Endothelial cell of umbilical vein (primary cell): ENCODE measurements at regions not wholly inside any gene's neighbourhood (a gene's known extent, or its start where the extent isn't known, plus 50 kb on each side); places are given as distances from the start of the nearest gene placed in this dataset.

Source experiments
- BruUV-seq: library from RNA; stranded (reverse); fragments of 400-500 nt; replicated peaks from 2 replicates; lab custom pipeline; 2021; lab: Mats Ljungman, UMichigan
- CTCF ChIA-PET: fragments of 300-600, 350-600 bp; sonication (Branson Sonifier 250); formaldehyde crosslinking; loops from one replicate; lab custom pipeline; 2021; ENCODE audit warnings: antibody characterized with exemption, inconsistent platforms; lab: Charles Lee
- POLR2A ChIA-PET: fragments of 300-600, 350-600 bp; sonication (Branson Sonifier 250); formaldehyde crosslinking; loops from one replicate; lab custom pipeline; 2021; ENCODE audit warnings: antibody characterized with exemption, inconsistent platforms; lab: Charles Lee
- DNase-seq: peaks from one replicate; pipeline ENCODE4 v3.0.0-alpha.2; 2011; ENCODE audit warnings: low read depth, low spot score
- FAIRE-seq: peaks from 2 replicates; lab custom pipeline; 2011; peaks lifted over from hg19 to GRCh38; lab: Jason Lieb, UNC
- H2AFZ ChIP-seq: 2 replicates; pipeline ENCODE4 v1.6.0; 2012; ENCODE audit warnings: low read depth, low read length, control low read depth, inconsistent platforms
- H3K27ac ChIP-seq: 2 replicates; pipeline ENCODE4 v1.5.1; 2011; ENCODE audit warnings: low read depth, mild to moderate bottlenecking, control low read depth, low read length, moderate library complexity; ENCODE audit not compliant: insufficient read depth
- H3K27me3 ChIP-seq, 2 experiments: 2 replicates each; pipeline versions ENCODE4 v1.6.0 to v1.6.1; 2011; ENCODE audit warnings: low read length in 2 of 2, mixed read lengths in 1 of 2; ENCODE audit not compliant: control insufficient read depth in 2 of 2, insufficient read depth in 2 of 2
- H3K36me3 ChIP-seq, 2 experiments: 2 replicates in 1 of 2; 3 replicates in 1 of 2; pipeline ENCODE4 v1.5.1; 2011; ENCODE audit warnings: low read length in 2 of 2, mild to moderate bottlenecking in 1 of 2, moderate library complexity in 1 of 2; ENCODE audit not compliant: control insufficient read depth in 2 of 2, insufficient read depth in 2 of 2; ENCODE audit errors: extremely low read depth in 1 of 2
- H3K4me1 ChIP-seq: 3 replicates; pipeline ENCODE4 v1.5.1; 2011; ENCODE audit warnings: mild to moderate bottlenecking, low read length; ENCODE audit not compliant: control insufficient read depth, insufficient read depth; ENCODE audit errors: extremely low read depth
- H3K4me2 ChIP-seq: 2 replicates; pipeline ENCODE4 v1.6.1; 2011; ENCODE audit warnings: low read length, control low read depth, mixed read lengths; ENCODE audit not compliant: insufficient read depth
- H3K4me3 ChIP-seq, 3 experiments: fragments of 200-600 bp in 1 of 3; sonication (generic), shearing (Covaris generic) in 1 of 3; replicated peaks in 1 of 3; 2 replicates each; pipeline ENCODE4 v1.5.1; 2011 to 2016; ENCODE audit warnings: control low read depth in 3 of 3, low read length in 3 of 3, mild to moderate bottlenecking in 2 of 3, inconsistent platforms in 1 of 3, low read depth in 1 of 3, moderate library complexity in 1 of 3; ENCODE audit not compliant: insufficient read depth in 1 of 3
- H3K79me2 ChIP-seq: 2 replicates; pipeline ENCODE4 v1.6.0; 2012; ENCODE audit warnings: low read length, inconsistent platforms; ENCODE audit not compliant: control insufficient read depth, insufficient read depth
- H3K9ac ChIP-seq: replicated peaks from 2 replicates; pipeline ENCODE3; 2011; ENCODE audit warnings: low read length, control low read depth; ENCODE audit not compliant: insufficient read depth; ENCODE audit errors: extremely low read depth
- H3K9me1 ChIP-seq: replicated peaks from 3 replicates; pipeline ENCODE4 v1.6.0; 2011; ENCODE audit warnings: mild to moderate bottlenecking, low read length; ENCODE audit not compliant: control insufficient read depth, insufficient read depth; ENCODE audit errors: extremely low read depth
- H3K9me3 ChIP-seq: replicated peaks from 2 replicates; pipeline ENCODE4 v1.5.1; 2012; ENCODE audit warnings: low read length, inconsistent platforms; ENCODE audit not compliant: control insufficient read depth, insufficient read depth
- H4K20me1 ChIP-seq: replicated peaks from 2 replicates; pipeline ENCODE3; 2011; ENCODE audit warnings: mild to moderate bottlenecking, low read length; ENCODE audit not compliant: control insufficient read depth, insufficient read depth; ENCODE audit errors: extremely low read depth
- EZH2 ChIP-seq: IDR thresholded peaks from 2 replicates; pipeline ENCODE4 v1.6.1; 2012; ENCODE audit warnings: borderline replicate concordance, low read depth, mild to moderate bottlenecking, moderate library complexity, low read length, inconsistent platforms; ENCODE audit not compliant: severe bottlenecking
- FOS ChIP-seq: IDR thresholded peaks from 2 replicates; pipeline ENCODE4 v1.6.1; 2011; ENCODE audit warnings: mild to moderate bottlenecking, low read length, moderate library complexity, borderline replicate concordance; ENCODE audit not compliant: insufficient read depth
- GATA2 ChIP-seq: IDR thresholded peaks from 2 replicates; pipeline ENCODE4 v1.7.0; 2011; ENCODE audit warnings: low read depth, mild to moderate bottlenecking, moderate library complexity, mixed read lengths, low read length; ENCODE audit not compliant: insufficient read length, insufficient read depth
- JUN ChIP-seq: IDR thresholded peaks from 2 replicates; pipeline ENCODE4 v1.6.1; 2011; ENCODE audit warnings: borderline replicate concordance, low read depth; ENCODE audit not compliant: insufficient read length, insufficient read depth
- MYC ChIP-seq: IDR thresholded peaks from one replicate; pipeline ENCODE4 v1.6.1; 2011; ENCODE audit warnings: mild to moderate bottlenecking, low read depth, low read length
- POLR2A ChIP-seq: IDR thresholded peaks from 2 replicates; pipeline ENCODE4 v1.6.1; 2012; ENCODE audit warnings: low read depth, mild to moderate bottlenecking, control low read depth, low read length
- POLR2AphosphoS5 ChIP-seq: IDR thresholded peaks from 2 replicates; pipeline ENCODE4 v1.6.1; 2012; ENCODE audit warnings: low read depth, mild to moderate bottlenecking, control low read depth, low read length, moderate library complexity; ENCODE audit not compliant: insufficient read depth
- dilution Hi-C: fragments of 300-500 bp; cut with MboI; formaldehyde crosslinking; loops from one replicate; pipeline ENCODE4 v1.15.0; 2019; ENCODE audit warnings: low sequenced_read_pairs; ENCODE audit not compliant: extremely low pct_ligation_motif_present
- intact Hi-C: fragments of 100-400 bp; cut with micrococcal nuclease; formaldehyde crosslinking; loops from one replicate; pipeline ENCODE4 v1.10.0; 2022
- TF ChIP-seq, protein P1 (sequence below), 2 donors: IDR thresholded peaks; 1 replicate in 1 of 2; 2 replicates in 1 of 2; pipeline ENCODE4 v1.5.1; 2011; ENCODE audit warnings: low read length in 2 of 2, mild to moderate bottlenecking in 2 of 2, moderate library complexity in 2 of 2, control low read depth in 1 of 2, inconsistent platforms in 1 of 2, low read depth in 1 of 2; ENCODE audit not compliant: insufficient read depth in 1 of 2; ENCODE audit errors: extremely low read depth in 1 of 2
- TF ChIP-seq, protein P2 (sequence below): IDR thresholded peaks from 2 replicates; pipeline ENCODE4 v1.6.1; 2011; ENCODE audit not compliant: insufficient read depth, insufficient read length

DNA sequence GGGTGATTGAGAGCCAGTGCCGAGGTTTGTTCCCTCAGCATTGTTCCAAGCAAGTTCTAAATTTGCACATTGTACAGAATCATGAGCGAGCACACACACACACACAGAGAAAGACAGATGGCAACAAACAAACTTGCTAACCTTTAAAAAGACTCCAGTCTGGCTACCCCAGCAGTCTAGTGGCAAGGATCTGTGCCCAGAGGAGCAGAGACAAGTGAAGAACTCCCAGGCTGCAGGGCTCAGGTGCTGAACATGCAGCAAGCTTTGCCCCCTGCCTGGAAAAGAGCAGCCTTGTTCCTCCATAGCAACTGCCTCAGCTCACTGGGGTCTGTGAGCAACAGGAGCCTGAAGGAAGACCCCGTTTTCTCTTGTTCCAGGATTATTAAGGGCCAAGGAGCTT is 169.2 kb upstream of the CCDC68 start:
- Histone ChIP-seq H3K4me1 (no peaks in the 10 kb centered on the region), H3K9ac (no peak overlapping the region), H3K27ac (no peak overlapping the region), H3K36me3 (no peaks in the 10 kb centered on the region), H3K27me3 (no peaks in the 10 kb centered on the region), H3K9me3 (no peaks in the 10 kb centered on the region), H4K20me1 (no peaks in the 10 kb centered on the region), H3K4me2 (no peak overlapping the region), H2AFZ (no peak overlapping the region), H3K79me2 (no peaks in the 10 kb centered on the region), H3K9me1 (no peaks in the 10 kb centered on the region), H3K4me3 (no peak overlapping the region)
- CTCF ChIA-PET = interaction anchor here (1.0 kb wide), 1 partner anchor 107 kb away, joined by 3 read pairs; no protein-coding TSS in a partner anchor
- intact Hi-C loops (no loop called here), dilution Hi-C loops (no loop called here)
- DNase-seq = no peak
- TF ChIP-seq, protein P1, sequence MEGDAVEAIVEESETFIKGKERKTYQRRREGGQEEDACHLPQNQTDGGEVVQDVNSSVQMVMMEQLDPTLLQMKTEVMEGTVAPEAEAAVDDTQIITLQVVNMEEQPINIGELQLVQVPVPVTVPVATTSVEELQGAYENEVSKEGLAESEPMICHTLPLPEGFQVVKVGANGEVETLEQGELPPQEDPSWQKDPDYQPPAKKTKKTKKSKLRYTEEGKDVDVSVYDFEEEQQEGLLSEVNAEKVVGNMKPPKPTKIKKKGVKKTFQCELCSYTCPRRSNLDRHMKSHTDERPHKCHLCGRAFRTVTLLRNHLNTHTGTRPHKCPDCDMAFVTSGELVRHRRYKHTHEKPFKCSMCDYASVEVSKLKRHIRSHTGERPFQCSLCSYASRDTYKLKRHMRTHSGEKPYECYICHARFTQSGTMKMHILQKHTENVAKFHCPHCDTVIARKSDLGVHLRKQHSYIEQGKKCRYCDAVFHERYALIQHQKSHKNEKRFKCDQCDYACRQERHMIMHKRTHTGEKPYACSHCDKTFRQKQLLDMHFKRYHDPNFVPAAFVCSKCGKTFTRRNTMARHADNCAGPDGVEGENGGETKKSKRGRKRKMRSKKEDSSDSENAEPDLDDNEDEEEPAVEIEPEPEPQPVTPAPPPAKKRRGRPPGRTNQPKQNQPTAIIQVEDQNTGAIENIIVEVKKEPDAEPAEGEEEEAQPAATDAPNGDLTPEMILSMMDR (IDR thresholded peaks at IDR 0.05; ENCODE audit: extremely low read depth in 1 of 2, insufficient read depth in 1 of 2, low read depth in 1 of 2, low read length in 2 of 2) = no peak
- TF ChIP-seq GATA2 (no peak), POLR2AphosphoS5 (no peak), EZH2 (no peak), JUN (no peak), POLR2A (no peak), FOS (no peak), MYC (no peak)
- TF ChIP-seq, protein P2, sequence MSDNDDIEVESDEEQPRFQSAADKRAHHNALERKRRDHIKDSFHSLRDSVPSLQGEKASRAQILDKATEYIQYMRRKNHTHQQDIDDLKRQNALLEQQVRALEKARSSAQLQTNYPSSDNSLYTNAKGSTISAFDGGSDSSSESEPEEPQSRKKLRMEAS = no peak
- no TSS peak for BruUV-seq
- FAIRE-seq = no peak
- POLR2A ChIA-PET = no interaction called here
